HepG2 (cell line): ENCODE measurements at regions not wholly inside any gene's neighbourhood (a gene's known extent, or its start where the extent isn't known, plus 50 kb on each side); places are given as distances from the start of the nearest gene placed in this dataset.

ENCODE experiments used
- CCDC6 ChIP-seq: sonication (generic); formaldehyde crosslinking; IDR thresholded peaks from 2 replicates; pipeline ENCODE4 v1.8.1; 2022; ENCODE audit warnings: mild to moderate bottlenecking, missing genetic modification reagents, moderate library complexity
- ISL2 ChIP-seq: sonication (generic); formaldehyde crosslinking; IDR thresholded peaks from 2 replicates; pipeline ENCODE4 v1.5.0; 2020; ENCODE audit warnings: missing genetic modification reagents
- MBNL3 ChIP-seq: fragments of 250-450 bp; sonication (Bioruptor Pico); conservative IDR thresholded peaks from 2 replicates; pipeline ENCODE4 v1.8.0; 2022; ENCODE audit warnings: mild to moderate bottlenecking, inconsistent platforms
- POLR2AphosphoS5 ChIP-seq: IDR thresholded peaks from 2 replicates; pipeline ENCODE4 v1.6.1; 2012; ENCODE audit warnings: low read depth, low read length
- PRMT3 ChIP-seq: sonication (generic); formaldehyde crosslinking; IDR thresholded peaks from 2 replicates; pipeline ENCODE4 v1.8.1; 2022; ENCODE audit warnings: low read depth, mild to moderate bottlenecking, moderate library complexity, missing genetic modification reagents, borderline replicate concordance
- SMARCC2 ChIP-seq: fragments of 450-650 bp; IDR thresholded peaks from 2 replicates; pipeline ENCODE4 v1.6.1; 2017; ENCODE audit warnings: antibody characterized with exemption, mild to moderate bottlenecking
- ZNF230 ChIP-seq: sonication (generic); formaldehyde crosslinking; IDR thresholded peaks from 2 replicates; pipeline ENCODE4 v1.4.0; 2020; ENCODE audit warnings: mild to moderate bottlenecking, missing genetic modification reagents
- ZNF256 ChIP-seq: sonication (generic); formaldehyde crosslinking; conservative IDR thresholded peaks from 2 replicates; pipeline ENCODE4 v1.4.0; 2020; ENCODE audit warnings: missing genetic modification reagents
- ZNF883 ChIP-seq: sonication (generic); formaldehyde crosslinking; IDR thresholded peaks from 2 replicates; pipeline ENCODE4 v1.5.1; 2020; ENCODE audit warnings: mild to moderate bottlenecking, missing genetic modification reagents; ENCODE audit errors: not compliant biosample characterization
- ZSCAN29 ChIP-seq: sonication (generic); formaldehyde crosslinking; conservative IDR thresholded peaks from 2 replicates; pipeline ENCODE4 v1.4.0; 2020; ENCODE audit warnings: mild to moderate bottlenecking, missing genetic modification reagents
- TF ChIP-seq, protein P1 (sequence below): sonication (generic); formaldehyde crosslinking; IDR thresholded peaks from 2 replicates; pipeline ENCODE4 v1.9.0; 2022; ENCODE audit warnings: low read depth, missing genetic modification reagents
- TF ChIP-seq, protein P2 (sequence below): sonication (generic); formaldehyde crosslinking; IDR thresholded peaks from 2 replicates; pipeline ENCODE4 v1.5.1; 2020; ENCODE audit warnings: missing genetic modification reagents, mild to moderate bottlenecking, borderline replicate concordance
- TF ChIP-seq, protein P3 (sequence below): sonication (generic); formaldehyde crosslinking; conservative IDR thresholded peaks from 2 replicates; pipeline ENCODE4 v1.4.0; 2020; ENCODE audit warnings: missing genetic modification reagents
- TF ChIP-seq, protein P4 (sequence below): IDR thresholded peaks from 2 replicates; pipeline ENCODE4 v1.6.1; 2016; ENCODE audit warnings: low read depth, borderline replicate concordance
- TF ChIP-seq, protein P5 (sequence below): sonication (generic); formaldehyde crosslinking; IDR thresholded peaks from 2 replicates; pipeline ENCODE4 v1.5.1; 2020; ENCODE audit warnings: missing genetic modification reagents, mild to moderate bottlenecking, borderline replicate concordance
- TF ChIP-seq, protein P6 (sequence below): sonication (generic); formaldehyde crosslinking; IDR thresholded peaks from 2 replicates; pipeline ENCODE4 v1.5.0; 2020; ENCODE audit warnings: missing genetic modification reagents, mild to moderate bottlenecking, borderline replicate concordance

DNA sequence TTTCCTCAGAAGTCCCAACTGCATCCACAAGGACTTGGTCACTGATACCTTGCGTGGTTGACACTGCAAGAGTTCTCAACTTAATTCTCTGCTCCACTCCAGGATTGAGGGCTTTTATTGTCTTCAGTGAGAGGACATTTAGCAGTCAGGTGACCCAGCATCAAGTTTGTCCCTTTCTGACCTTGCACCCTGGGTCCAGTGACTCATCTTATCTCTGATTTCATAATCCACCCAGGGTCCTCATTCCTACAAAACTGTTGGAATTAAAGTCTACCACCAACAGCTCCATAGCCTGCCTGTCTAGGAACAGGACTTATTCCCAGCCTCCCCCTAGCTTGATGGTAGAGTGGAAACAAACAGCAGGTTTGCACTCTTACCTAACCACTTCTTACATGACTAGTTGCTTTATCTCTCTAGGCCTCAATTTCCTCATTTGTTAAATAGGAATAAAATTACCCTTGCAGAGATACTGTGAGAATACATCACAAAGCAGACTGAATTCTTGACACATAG lies 151.3 kb upstream of the LPP start (continued):
- TF ChIP-seq, protein P1, sequence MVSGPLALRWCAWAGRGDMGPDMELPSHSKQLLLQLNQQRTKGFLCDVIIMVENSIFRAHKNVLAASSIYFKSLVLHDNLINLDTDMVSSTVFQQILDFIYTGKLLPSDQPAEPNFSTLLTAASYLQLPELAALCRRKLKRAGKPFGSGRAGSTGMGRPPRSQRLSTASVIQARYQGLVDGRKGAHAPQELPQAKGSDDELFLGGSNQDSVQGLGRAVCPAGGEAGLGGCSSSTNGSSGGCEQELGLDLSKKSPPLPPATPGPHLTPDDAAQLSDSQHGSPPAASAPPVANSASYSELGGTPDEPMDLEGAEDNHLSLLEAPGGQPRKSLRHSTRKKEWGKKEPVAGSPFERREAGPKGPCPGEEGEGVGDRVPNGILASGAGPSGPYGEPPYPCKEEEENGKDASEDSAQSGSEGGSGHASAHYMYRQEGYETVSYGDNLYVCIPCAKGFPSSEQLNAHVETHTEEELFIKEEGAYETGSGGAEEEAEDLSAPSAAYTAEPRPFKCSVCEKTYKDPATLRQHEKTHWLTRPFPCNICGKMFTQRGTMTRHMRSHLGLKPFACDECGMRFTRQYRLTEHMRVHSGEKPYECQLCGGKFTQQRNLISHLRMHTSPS: no peak; the same call in 1 of the 2 replicates
- TF ChIP-seq, protein P2, sequence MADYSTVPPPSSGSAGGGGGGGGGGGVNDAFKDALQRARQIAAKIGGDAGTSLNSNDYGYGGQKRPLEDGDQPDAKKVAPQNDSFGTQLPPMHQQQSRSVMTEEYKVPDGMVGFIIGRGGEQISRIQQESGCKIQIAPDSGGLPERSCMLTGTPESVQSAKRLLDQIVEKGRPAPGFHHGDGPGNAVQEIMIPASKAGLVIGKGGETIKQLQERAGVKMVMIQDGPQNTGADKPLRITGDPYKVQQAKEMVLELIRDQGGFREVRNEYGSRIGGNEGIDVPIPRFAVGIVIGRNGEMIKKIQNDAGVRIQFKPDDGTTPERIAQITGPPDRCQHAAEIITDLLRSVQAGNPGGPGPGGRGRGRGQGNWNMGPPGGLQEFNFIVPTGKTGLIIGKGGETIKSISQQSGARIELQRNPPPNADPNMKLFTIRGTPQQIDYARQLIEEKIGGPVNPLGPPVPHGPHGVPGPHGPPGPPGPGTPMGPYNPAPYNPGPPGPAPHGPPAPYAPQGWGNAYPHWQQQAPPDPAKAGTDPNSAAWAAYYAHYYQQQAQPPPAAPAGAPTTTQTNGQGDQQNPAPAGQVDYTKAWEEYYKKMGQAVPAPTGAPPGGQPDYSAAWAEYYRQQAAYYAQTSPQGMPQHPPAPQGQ: no peak
- TF ChIP-seq MBNL3 (CRISPR knock-in tag): no peak
- TF ChIP-seq, protein P3, sequence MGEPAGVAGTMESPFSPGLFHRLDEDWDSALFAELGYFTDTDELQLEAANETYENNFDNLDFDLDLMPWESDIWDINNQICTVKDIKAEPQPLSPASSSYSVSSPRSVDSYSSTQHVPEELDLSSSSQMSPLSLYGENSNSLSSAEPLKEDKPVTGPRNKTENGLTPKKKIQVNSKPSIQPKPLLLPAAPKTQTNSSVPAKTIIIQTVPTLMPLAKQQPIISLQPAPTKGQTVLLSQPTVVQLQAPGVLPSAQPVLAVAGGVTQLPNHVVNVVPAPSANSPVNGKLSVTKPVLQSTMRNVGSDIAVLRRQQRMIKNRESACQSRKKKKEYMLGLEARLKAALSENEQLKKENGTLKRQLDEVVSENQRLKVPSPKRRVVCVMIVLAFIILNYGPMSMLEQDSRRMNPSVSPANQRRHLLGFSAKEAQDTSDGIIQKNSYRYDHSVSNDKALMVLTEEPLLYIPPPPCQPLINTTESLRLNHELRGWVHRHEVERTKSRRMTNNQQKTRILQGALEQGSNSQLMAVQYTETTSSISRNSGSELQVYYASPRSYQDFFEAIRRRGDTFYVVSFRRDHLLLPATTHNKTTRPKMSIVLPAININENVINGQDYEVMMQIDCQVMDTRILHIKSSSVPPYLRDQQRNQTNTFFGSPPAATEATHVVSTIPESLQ: peak; percentile 81; the same call in 1 of the 2 replicates
- TF ChIP-seq ISL2 (CRISPR knock-in tag): peak; percentile 89
- TF ChIP-seq ZNF230: no peak
- TF ChIP-seq CCDC6: no peak
- TF ChIP-seq ZNF256: no peak
- no peak for TF ChIP-seq ZNF883
- TF ChIP-seq, protein P4, sequence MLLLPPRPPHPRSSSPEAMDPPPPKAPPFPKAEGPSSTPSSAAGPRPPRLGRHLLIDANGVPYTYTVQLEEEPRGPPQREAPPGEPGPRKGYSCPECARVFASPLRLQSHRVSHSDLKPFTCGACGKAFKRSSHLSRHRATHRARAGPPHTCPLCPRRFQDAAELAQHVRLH (CRISPR knock-in tag): peak; percentile 26; the same call in 1 of the 2 replicates
- TF ChIP-seq PRMT3 (CRISPR knock-in tag): 0 out of 2 replicates have a peak, but pooled peaks have one; percentile 15
- TF ChIP-seq POLR2AphosphoS5: peak; percentile 95
- TF ChIP-seq, protein P5, sequence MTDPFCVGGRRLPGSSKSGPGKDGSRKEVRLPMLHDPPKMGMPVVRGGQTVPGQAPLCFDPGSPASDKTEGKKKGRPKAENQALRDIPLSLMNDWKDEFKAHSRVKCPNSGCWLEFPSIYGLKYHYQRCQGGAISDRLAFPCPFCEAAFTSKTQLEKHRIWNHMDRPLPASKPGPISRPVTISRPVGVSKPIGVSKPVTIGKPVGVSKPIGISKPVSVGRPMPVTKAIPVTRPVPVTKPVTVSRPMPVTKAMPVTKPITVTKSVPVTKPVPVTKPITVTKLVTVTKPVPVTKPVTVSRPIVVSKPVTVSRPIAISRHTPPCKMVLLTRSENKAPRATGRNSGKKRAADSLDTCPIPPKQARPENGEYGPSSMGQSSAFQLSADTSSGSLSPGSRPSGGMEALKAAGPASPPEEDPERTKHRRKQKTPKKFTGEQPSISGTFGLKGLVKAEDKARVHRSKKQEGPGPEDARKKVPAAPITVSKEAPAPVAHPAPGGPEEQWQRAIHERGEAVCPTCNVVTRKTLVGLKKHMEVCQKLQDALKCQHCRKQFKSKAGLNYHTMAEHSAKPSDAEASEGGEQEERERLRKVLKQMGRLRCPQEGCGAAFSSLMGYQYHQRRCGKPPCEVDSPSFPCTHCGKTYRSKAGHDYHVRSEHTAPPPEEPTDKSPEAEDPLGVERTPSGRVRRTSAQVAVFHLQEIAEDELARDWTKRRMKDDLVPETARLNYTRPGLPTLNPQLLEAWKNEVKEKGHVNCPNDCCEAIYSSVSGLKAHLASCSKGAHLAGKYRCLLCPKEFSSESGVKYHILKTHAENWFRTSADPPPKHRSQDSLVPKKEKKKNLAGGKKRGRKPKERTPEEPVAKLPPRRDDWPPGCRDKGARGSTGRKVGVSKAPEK (CRISPR knock-in tag): no peak
- no peak for TF ChIP-seq SMARCC2
- TF ChIP-seq ZSCAN29: peak; percentile 71; the same call in 1 of the 2 replicates
- TF ChIP-seq, protein P6, sequence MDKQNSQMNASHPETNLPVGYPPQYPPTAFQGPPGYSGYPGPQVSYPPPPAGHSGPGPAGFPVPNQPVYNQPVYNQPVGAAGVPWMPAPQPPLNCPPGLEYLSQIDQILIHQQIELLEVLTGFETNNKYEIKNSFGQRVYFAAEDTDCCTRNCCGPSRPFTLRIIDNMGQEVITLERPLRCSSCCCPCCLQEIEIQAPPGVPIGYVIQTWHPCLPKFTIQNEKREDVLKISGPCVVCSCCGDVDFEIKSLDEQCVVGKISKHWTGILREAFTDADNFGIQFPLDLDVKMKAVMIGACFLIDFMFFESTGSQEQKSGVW (CRISPR knock-in tag): no peak
